ENCODE measurements at regions not wholly inside any gene's neighbourhood (a gene's known extent, or its start where the extent isn't known, plus 50 kb on each side); places are given as distances from the start of the nearest gene placed in this dataset.

DNA sequence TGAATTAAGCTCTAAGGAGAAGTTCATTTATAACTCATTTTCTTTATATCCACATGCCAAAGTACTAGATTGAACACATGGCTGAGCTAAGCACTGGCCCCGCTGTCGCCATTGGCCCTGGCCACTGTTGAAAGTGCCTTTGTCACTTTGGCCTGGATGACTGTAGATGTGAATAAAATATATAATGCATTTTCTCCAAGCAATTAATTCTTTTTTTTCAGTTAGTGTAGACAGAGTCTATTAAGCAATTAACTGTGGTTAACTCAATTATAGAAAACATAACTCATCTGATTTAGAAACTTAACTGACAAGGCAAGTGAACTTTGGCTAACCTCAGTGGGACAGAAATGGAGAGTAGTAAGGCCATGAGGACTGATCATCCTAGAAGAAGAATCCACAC lies 965.6 kb downstream of the EFNB2 start:
- no peak for DNase-seq (ENCODE audit: extremely low spot score)
- 96% methylated on average over 2 of the region's 2 CpGs for WGBS
- Histone ChIP-seq H3K9me3 (no peaks in the 10 kb centered on the region), H3K4me1 (no peaks in the 10 kb centered on the region), H3K27me3 (no peaks in the 10 kb centered on the region), H3K36me3 (no peaks in the 10 kb centered on the region), H3K27ac (replicated peaks in 1 of 4) (no peak overlapping the region), H3K4me3 (no peak overlapping the region)
- no peak for TF ChIP-seq POLR2A (IDR thresholded peaks at IDR 0.05; ENCODE audit: low read depth)
- TF ChIP-seq POLR2AphosphoS5 (IDR thresholded peaks at IDR 0.05): no peak
- TF ChIP-seq, protein P1, sequence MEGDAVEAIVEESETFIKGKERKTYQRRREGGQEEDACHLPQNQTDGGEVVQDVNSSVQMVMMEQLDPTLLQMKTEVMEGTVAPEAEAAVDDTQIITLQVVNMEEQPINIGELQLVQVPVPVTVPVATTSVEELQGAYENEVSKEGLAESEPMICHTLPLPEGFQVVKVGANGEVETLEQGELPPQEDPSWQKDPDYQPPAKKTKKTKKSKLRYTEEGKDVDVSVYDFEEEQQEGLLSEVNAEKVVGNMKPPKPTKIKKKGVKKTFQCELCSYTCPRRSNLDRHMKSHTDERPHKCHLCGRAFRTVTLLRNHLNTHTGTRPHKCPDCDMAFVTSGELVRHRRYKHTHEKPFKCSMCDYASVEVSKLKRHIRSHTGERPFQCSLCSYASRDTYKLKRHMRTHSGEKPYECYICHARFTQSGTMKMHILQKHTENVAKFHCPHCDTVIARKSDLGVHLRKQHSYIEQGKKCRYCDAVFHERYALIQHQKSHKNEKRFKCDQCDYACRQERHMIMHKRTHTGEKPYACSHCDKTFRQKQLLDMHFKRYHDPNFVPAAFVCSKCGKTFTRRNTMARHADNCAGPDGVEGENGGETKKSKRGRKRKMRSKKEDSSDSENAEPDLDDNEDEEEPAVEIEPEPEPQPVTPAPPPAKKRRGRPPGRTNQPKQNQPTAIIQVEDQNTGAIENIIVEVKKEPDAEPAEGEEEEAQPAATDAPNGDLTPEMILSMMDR (IDR thresholded peaks at IDR 0.05): no peak
- no peak for TF ChIP-seq EP300 (IDR thresholded peaks at IDR 0.05)
- intact Hi-C loops (cut with DNase I): no loop called here

DNA sequence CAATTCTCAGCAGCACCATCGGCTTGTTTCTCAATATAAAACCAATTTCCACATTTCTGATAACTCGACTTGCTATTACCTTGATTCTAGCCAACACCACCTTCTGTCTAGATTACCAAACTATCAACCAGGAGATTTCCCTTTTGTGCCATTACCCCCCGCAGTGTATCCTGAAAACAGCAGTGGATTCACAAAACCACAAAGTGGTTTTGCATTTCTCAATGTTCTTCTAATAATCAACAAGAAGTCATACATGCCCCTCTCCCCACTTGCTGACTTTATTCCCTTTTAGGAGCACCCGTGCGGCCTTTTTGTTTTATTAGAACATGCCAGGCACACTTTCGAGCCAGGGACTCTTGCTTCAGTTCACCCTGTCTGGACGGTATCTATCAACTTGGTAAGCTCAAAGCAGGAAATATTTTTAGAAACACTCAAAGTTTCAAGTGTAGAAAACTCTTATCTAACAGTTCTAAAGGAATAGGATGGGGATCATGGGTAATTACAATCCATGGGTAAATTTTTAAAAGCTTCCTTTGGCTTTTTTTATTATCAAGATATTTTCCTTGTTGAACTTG lies 967.4 kb downstream of the EFNB2 start:
- intact Hi-C loops (cut with DNase I): no loop called here
- Histone ChIP-seq H3K27ac (replicated peaks in 1 of 4) (no peak overlapping the region), H3K9me3 (no peaks in the 10 kb centered on the region), H3K4me1 (no peaks in the 10 kb centered on the region), H3K36me3 (no peaks in the 10 kb centered on the region), H3K27me3 (no peaks in the 10 kb centered on the region), H3K4me3 (no peak overlapping the region)
- 95% methylated on average over 7 of the region's 7 CpGs for WGBS
- DNase-seq (ENCODE audit: extremely low spot score): no peak
- TF ChIP-seq POLR2AphosphoS5 (IDR thresholded peaks at IDR 0.05): no peak
- TF ChIP-seq, protein P1 (IDR thresholded peaks at IDR 0.05): no peak
- TF ChIP-seq POLR2A (IDR thresholded peaks at IDR 0.05; ENCODE audit: low read depth): no peak
- no peak for TF ChIP-seq EP300 (IDR thresholded peaks at IDR 0.05)

DNA sequence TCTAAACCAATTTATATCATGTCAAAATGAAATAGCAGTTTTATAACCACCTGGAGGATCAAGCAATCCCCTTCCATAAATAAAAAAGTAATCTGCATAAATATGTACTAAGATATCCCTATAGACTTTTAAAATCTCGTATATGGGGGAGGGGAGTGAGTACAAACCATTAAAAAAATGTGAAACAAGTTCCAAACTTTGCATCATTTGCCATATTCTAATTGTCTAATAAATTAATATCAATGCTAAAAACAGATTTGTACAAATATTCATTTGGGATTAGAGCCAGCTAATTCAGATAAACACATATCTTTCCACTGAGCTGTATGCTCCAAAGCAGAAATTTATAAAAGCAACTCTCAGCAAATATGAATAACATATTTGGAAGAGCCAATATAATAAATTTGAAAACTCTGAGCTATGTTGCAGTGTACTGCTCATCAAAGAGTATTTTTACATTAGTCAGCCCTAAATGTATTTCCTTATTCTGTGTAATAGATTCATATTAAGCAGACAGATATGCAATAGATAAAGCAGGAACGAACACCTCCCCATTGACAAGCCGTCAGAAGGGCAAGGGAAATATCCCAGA lies 970.2 kb downstream of the EFNB2 start:
- WGBS: 78% methylated on average over 3 of the region's 3 CpGs
- no peak for DNase-seq (ENCODE audit: extremely low spot score)
- Histone ChIP-seq H3K4me3 (no peak overlapping the region), H3K27ac (replicated peaks in 1 of 4) (no peak overlapping the region), H3K27me3 (no peaks in the 10 kb centered on the region), H3K36me3 (no peaks in the 10 kb centered on the region), H3K9me3 (no peaks in the 10 kb centered on the region), H3K4me1 (no peaks in the 10 kb centered on the region)
- TF ChIP-seq POLR2AphosphoS5 (IDR thresholded peaks at IDR 0.05): no peak
- TF ChIP-seq EP300 (IDR thresholded peaks at IDR 0.05): no peak
- TF ChIP-seq, protein P1 (IDR thresholded peaks at IDR 0.05): no peak
- no peak for TF ChIP-seq POLR2A (IDR thresholded peaks at IDR 0.05; ENCODE audit: low read depth)
- intact Hi-C loops (cut with DNase I): no loop called here

DNA sequence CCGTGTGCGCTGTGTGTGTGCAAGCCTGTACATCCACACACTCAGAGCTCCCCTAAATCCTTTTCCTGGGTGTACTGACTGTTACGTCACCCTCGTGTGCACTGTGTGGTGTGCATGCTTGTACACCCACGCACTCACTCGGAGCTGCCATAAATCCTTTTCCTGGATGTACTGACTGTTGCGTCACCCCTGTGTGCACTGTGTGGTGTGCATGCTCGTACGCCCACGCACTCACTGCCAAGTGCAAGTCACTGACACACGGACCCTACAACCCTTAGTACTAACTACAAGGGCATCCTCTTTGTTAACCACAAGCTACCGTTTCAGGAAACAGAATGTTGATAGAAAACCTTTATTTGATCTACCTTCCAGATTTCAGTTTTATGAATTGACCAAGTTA lies 983.4 kb downstream of the EFNB2 start:
- no peak overlapping the region for H3K27ac ChIP-seq (replicated peaks in 1 of 4)
- no peak for DNase-seq (ENCODE audit: extremely low spot score)
- H3K36me3 ChIP-seq: no peaks in the 10 kb centered on the region
- WGBS: 86% methylated on average over 12 of the region's 12 CpGs
- TF ChIP-seq, protein P1 (IDR thresholded peaks at IDR 0.05): no peak
- TF ChIP-seq POLR2AphosphoS5 (IDR thresholded peaks at IDR 0.05): no peak
- TF ChIP-seq EP300 (IDR thresholded peaks at IDR 0.05): no peak
- no peak for TF ChIP-seq POLR2A (IDR thresholded peaks at IDR 0.05; ENCODE audit: low read depth)
- H3K4me1 ChIP-seq: no peaks in the 10 kb centered on the region
- H3K4me3 ChIP-seq: no peak overlapping the region
- H3K27me3 ChIP-seq: no peaks in the 10 kb centered on the region
- intact Hi-C loops (cut with DNase I): no loop called here
- H3K9me3 ChIP-seq: no peaks in the 10 kb centered on the region

DNA sequence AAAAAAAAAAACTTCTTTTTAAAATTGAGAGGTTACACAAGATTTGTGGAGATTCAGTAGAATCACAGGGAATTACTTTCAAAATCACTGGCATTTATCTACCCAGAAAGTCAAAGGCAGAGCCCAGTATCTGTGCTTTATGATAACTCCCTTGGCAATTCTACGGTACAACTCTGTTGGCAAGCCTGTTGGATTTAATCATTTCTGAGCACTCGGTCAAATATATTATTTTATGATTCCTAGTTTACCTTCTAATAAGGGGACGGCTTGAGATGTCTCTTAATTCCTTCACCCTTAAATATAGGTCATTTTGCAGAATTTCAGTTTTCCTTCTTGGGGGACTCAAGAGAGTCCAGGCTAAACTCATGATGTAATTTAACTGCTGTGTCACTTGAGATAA lies 987.6 kb downstream of the EFNB2 start:
- TF ChIP-seq, protein P1 (IDR thresholded peaks at IDR 0.05): no peak
- TF ChIP-seq POLR2A (IDR thresholded peaks at IDR 0.05; ENCODE audit: low read depth) (no peak), POLR2AphosphoS5 (IDR thresholded peaks at IDR 0.05) (no peak), EP300 (IDR thresholded peaks at IDR 0.05) (no peak)
- no peak for DNase-seq (ENCODE audit: extremely low spot score)
- H3K4me1 ChIP-seq: no peaks in the 10 kb centered on the region
- WGBS: 83% methylated on average over 3 of the region's 3 CpGs
- no peak overlapping the region for H3K27ac ChIP-seq (replicated peaks in 1 of 4)
- no peak overlapping the region for H3K4me3 ChIP-seq
- intact Hi-C loops (cut with DNase I): no loop called here
- H3K27me3 ChIP-seq: no peaks in the 10 kb centered on the region
- no peaks in the 10 kb centered on the region for H3K36me3 ChIP-seq
- H3K9me3 ChIP-seq: no peaks in the 10 kb centered on the region

All from esophagus muscularis mucosa (tissue), 4 donors.